Endothelial cell of umbilical vein (primary cell): ENCODE measurements at regions not wholly inside any gene's neighbourhood (a gene's known extent, or its start where the extent isn't known, plus 50 kb on each side); places are given as distances from the start of the nearest gene placed in this dataset.

Experiments used
- BruUV-seq: library from RNA; stranded (reverse); fragments of 400-500 nt; replicated peaks from 2 replicates; lab custom pipeline; 2021; lab: Mats Ljungman, UMichigan
- CTCF ChIA-PET: fragments of 300-600, 350-600 bp; sonication (Branson Sonifier 250); formaldehyde crosslinking; loops from one replicate; lab custom pipeline; 2021; ENCODE audit warnings: antibody characterized with exemption, inconsistent platforms; lab: Charles Lee
- POLR2A ChIA-PET: fragments of 300-600, 350-600 bp; sonication (Branson Sonifier 250); formaldehyde crosslinking; loops from one replicate; lab custom pipeline; 2021; ENCODE audit warnings: antibody characterized with exemption, inconsistent platforms; lab: Charles Lee
- DNase-seq: peaks from one replicate; pipeline ENCODE4 v3.0.0-alpha.2; 2011; ENCODE audit warnings: low read depth, low spot score
- FAIRE-seq: peaks from 2 replicates; lab custom pipeline; 2011; peaks lifted over from hg19 to GRCh38; lab: Jason Lieb, UNC
- H2AFZ ChIP-seq: 2 replicates; pipeline ENCODE4 v1.6.0; 2012; ENCODE audit warnings: low read depth, low read length, control low read depth, inconsistent platforms
- H3K27ac ChIP-seq: 2 replicates; pipeline ENCODE4 v1.5.1; 2011; ENCODE audit warnings: low read depth, mild to moderate bottlenecking, control low read depth, low read length, moderate library complexity; ENCODE audit not compliant: insufficient read depth
- H3K27me3 ChIP-seq, 2 experiments: 2 replicates each; pipeline versions ENCODE4 v1.6.0 to v1.6.1; 2011; ENCODE audit warnings: low read length in 2 of 2, mixed read lengths in 1 of 2; ENCODE audit not compliant: control insufficient read depth in 2 of 2, insufficient read depth in 2 of 2
- H3K36me3 ChIP-seq, 2 experiments: 2 replicates in 1 of 2; 3 replicates in 1 of 2; pipeline ENCODE4 v1.5.1; 2011; ENCODE audit warnings: low read length in 2 of 2, mild to moderate bottlenecking in 1 of 2, moderate library complexity in 1 of 2; ENCODE audit not compliant: control insufficient read depth in 2 of 2, insufficient read depth in 2 of 2; ENCODE audit errors: extremely low read depth in 1 of 2
- H3K4me1 ChIP-seq: 3 replicates; pipeline ENCODE4 v1.5.1; 2011; ENCODE audit warnings: mild to moderate bottlenecking, low read length; ENCODE audit not compliant: control insufficient read depth, insufficient read depth; ENCODE audit errors: extremely low read depth
- H3K4me2 ChIP-seq: 2 replicates; pipeline ENCODE4 v1.6.1; 2011; ENCODE audit warnings: low read length, control low read depth, mixed read lengths; ENCODE audit not compliant: insufficient read depth
- H3K4me3 ChIP-seq, 3 experiments: fragments of 200-600 bp in 1 of 3; sonication (generic), shearing (Covaris generic) in 1 of 3; replicated peaks in 1 of 3; 2 replicates each; pipeline ENCODE4 v1.5.1; 2011 to 2016; ENCODE audit warnings: control low read depth in 3 of 3, low read length in 3 of 3, mild to moderate bottlenecking in 2 of 3, inconsistent platforms in 1 of 3, low read depth in 1 of 3, moderate library complexity in 1 of 3; ENCODE audit not compliant: insufficient read depth in 1 of 3
- H3K79me2 ChIP-seq: 2 replicates; pipeline ENCODE4 v1.6.0; 2012; ENCODE audit warnings: low read length, inconsistent platforms; ENCODE audit not compliant: control insufficient read depth, insufficient read depth
- H3K9ac ChIP-seq: replicated peaks from 2 replicates; pipeline ENCODE3; 2011; ENCODE audit warnings: low read length, control low read depth; ENCODE audit not compliant: insufficient read depth; ENCODE audit errors: extremely low read depth
- H3K9me1 ChIP-seq: replicated peaks from 3 replicates; pipeline ENCODE4 v1.6.0; 2011; ENCODE audit warnings: mild to moderate bottlenecking, low read length; ENCODE audit not compliant: control insufficient read depth, insufficient read depth; ENCODE audit errors: extremely low read depth
- H3K9me3 ChIP-seq: replicated peaks from 2 replicates; pipeline ENCODE4 v1.5.1; 2012; ENCODE audit warnings: low read length, inconsistent platforms; ENCODE audit not compliant: control insufficient read depth, insufficient read depth
- H4K20me1 ChIP-seq: replicated peaks from 2 replicates; pipeline ENCODE3; 2011; ENCODE audit warnings: mild to moderate bottlenecking, low read length; ENCODE audit not compliant: control insufficient read depth, insufficient read depth; ENCODE audit errors: extremely low read depth
- EZH2 ChIP-seq: IDR thresholded peaks from 2 replicates; pipeline ENCODE4 v1.6.1; 2012; ENCODE audit warnings: borderline replicate concordance, low read depth, mild to moderate bottlenecking, moderate library complexity, low read length, inconsistent platforms; ENCODE audit not compliant: severe bottlenecking
- FOS ChIP-seq: IDR thresholded peaks from 2 replicates; pipeline ENCODE4 v1.6.1; 2011; ENCODE audit warnings: mild to moderate bottlenecking, low read length, moderate library complexity, borderline replicate concordance; ENCODE audit not compliant: insufficient read depth
- GATA2 ChIP-seq: IDR thresholded peaks from 2 replicates; pipeline ENCODE4 v1.7.0; 2011; ENCODE audit warnings: low read depth, mild to moderate bottlenecking, moderate library complexity, mixed read lengths, low read length; ENCODE audit not compliant: insufficient read length, insufficient read depth
- JUN ChIP-seq: IDR thresholded peaks from 2 replicates; pipeline ENCODE4 v1.6.1; 2011; ENCODE audit warnings: borderline replicate concordance, low read depth; ENCODE audit not compliant: insufficient read length, insufficient read depth
- MYC ChIP-seq: IDR thresholded peaks from one replicate; pipeline ENCODE4 v1.6.1; 2011; ENCODE audit warnings: mild to moderate bottlenecking, low read depth, low read length
- POLR2A ChIP-seq: IDR thresholded peaks from 2 replicates; pipeline ENCODE4 v1.6.1; 2012; ENCODE audit warnings: low read depth, mild to moderate bottlenecking, control low read depth, low read length
- POLR2AphosphoS5 ChIP-seq: IDR thresholded peaks from 2 replicates; pipeline ENCODE4 v1.6.1; 2012; ENCODE audit warnings: low read depth, mild to moderate bottlenecking, control low read depth, low read length, moderate library complexity; ENCODE audit not compliant: insufficient read depth
- dilution Hi-C: fragments of 300-500 bp; cut with MboI; formaldehyde crosslinking; loops from one replicate; pipeline ENCODE4 v1.15.0; 2019; ENCODE audit warnings: low sequenced_read_pairs; ENCODE audit not compliant: extremely low pct_ligation_motif_present
- intact Hi-C: fragments of 100-400 bp; cut with micrococcal nuclease; formaldehyde crosslinking; loops from one replicate; pipeline ENCODE4 v1.10.0; 2022
- TF ChIP-seq, protein P1 (sequence below): IDR thresholded peaks from 2 replicates; pipeline ENCODE4 v1.6.1; 2011; ENCODE audit not compliant: insufficient read depth, insufficient read length
- TF ChIP-seq, protein P2 (sequence below), 2 donors: IDR thresholded peaks; 1 replicate in 1 of 2; 2 replicates in 1 of 2; pipeline ENCODE4 v1.5.1; 2011; ENCODE audit warnings: low read length in 2 of 2, mild to moderate bottlenecking in 2 of 2, moderate library complexity in 2 of 2, control low read depth in 1 of 2, inconsistent platforms in 1 of 2, low read depth in 1 of 2; ENCODE audit not compliant: insufficient read depth in 1 of 2; ENCODE audit errors: extremely low read depth in 1 of 2

DNA sequence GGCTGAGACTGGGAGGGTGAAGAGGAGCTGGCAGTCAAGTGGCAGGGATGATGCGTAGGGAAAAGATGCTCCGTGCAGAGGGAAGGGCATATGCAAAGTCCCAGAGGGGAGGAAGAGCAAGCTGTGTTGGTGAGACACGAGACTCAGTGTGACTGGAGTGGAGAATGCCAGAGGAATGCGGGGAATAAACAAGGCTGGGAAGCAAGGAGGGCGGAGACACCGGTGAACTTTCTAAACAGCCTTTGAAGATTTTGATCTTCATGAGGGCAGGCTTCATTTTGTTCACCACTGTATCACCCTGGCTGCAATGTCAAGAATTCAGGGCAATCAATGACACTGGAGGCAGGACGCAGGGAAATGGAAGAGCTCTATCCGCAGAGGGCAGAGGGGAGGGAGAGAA lies 535.8 kb downstream of the FUT8 start:
- no peaks in the 10 kb centered on the region for H3K9me3 ChIP-seq
- no peaks in the 10 kb centered on the region for H3K27me3 ChIP-seq
- BruUV-seq: no TSS peak
- FAIRE-seq: no peak
- no peak for DNase-seq
- H3K9ac ChIP-seq: no peak overlapping the region
- intact Hi-C loops: no loop called here
- H3K9me1 ChIP-seq: no peaks in the 10 kb centered on the region
- no peak overlapping the region for H3K4me2 ChIP-seq
- ChIA-PET CTCF (no interaction called here), POLR2A (no interaction called here)
- no peak overlapping the region for H3K27ac ChIP-seq
- TF ChIP-seq GATA2: no peak
- TF ChIP-seq, protein P1, sequence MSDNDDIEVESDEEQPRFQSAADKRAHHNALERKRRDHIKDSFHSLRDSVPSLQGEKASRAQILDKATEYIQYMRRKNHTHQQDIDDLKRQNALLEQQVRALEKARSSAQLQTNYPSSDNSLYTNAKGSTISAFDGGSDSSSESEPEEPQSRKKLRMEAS: no peak
- no peak for TF ChIP-seq EZH2
- TF ChIP-seq, protein P2, sequence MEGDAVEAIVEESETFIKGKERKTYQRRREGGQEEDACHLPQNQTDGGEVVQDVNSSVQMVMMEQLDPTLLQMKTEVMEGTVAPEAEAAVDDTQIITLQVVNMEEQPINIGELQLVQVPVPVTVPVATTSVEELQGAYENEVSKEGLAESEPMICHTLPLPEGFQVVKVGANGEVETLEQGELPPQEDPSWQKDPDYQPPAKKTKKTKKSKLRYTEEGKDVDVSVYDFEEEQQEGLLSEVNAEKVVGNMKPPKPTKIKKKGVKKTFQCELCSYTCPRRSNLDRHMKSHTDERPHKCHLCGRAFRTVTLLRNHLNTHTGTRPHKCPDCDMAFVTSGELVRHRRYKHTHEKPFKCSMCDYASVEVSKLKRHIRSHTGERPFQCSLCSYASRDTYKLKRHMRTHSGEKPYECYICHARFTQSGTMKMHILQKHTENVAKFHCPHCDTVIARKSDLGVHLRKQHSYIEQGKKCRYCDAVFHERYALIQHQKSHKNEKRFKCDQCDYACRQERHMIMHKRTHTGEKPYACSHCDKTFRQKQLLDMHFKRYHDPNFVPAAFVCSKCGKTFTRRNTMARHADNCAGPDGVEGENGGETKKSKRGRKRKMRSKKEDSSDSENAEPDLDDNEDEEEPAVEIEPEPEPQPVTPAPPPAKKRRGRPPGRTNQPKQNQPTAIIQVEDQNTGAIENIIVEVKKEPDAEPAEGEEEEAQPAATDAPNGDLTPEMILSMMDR (IDR thresholded peaks at IDR 0.05; ENCODE audit: extremely low read depth in 1 of 2, insufficient read depth in 1 of 2, low read depth in 1 of 2, low read length in 2 of 2): no peak
- TF ChIP-seq POLR2AphosphoS5: no peak
- no peak for TF ChIP-seq MYC
- no peak for TF ChIP-seq POLR2A
- TF ChIP-seq JUN: no peak
- TF ChIP-seq FOS: no peak
- no peaks in the 10 kb centered on the region for H3K79me2 ChIP-seq
- H3K4me1 ChIP-seq: no peaks in the 10 kb centered on the region
- dilution Hi-C loops: no loop called here
- H3K4me3 ChIP-seq: no peak overlapping the region
- no peaks in the 10 kb centered on the region for H4K20me1 ChIP-seq
- no peak overlapping the region for H2AFZ ChIP-seq
- no peaks in the 10 kb centered on the region for H3K36me3 ChIP-seq
